RCC 7860 (cell line): ENCODE measurements at regions not wholly inside any gene's neighbourhood (a gene's known extent, or its start where the extent isn't known, plus 50 kb on each side); places are given as distances from the start of the nearest gene placed in this dataset.

Experiments
- DNase-seq: peaks from one replicate; pipeline ENCODE4 v3.0.0-alpha.2; 2015; ENCODE audit warnings: low spot score
- FAIRE-seq: peaks from 2 replicates; lab custom pipeline; 2012; peaks lifted over from hg19 to GRCh38; lab: Jason Lieb, UNC

DNA sequence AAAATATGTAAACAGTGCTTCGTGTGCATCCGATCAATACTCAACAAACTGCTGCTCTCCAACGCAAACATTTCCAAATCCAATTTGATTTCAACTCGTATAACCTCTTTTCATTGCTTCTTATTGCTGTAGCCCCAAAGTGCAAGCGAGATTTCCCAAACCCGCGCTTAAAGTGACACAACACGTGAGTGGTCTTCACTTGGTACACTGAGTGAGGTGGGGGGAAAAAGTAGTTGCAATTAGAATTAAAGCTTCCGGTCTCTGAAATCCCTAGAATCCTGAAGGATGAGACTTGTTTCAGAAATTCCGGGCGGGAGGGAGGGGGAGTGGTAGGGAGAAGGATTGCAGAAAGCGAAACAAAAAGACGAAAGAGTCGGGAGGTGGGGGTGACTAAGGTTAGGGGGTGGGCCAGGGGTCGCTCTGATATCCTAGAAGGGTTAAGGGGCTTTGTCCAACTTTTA is 387.5 kb downstream of the BCAT1 start:
- FAIRE-seq (no peak), DNase-seq (peak; percentile 9)

DNA sequence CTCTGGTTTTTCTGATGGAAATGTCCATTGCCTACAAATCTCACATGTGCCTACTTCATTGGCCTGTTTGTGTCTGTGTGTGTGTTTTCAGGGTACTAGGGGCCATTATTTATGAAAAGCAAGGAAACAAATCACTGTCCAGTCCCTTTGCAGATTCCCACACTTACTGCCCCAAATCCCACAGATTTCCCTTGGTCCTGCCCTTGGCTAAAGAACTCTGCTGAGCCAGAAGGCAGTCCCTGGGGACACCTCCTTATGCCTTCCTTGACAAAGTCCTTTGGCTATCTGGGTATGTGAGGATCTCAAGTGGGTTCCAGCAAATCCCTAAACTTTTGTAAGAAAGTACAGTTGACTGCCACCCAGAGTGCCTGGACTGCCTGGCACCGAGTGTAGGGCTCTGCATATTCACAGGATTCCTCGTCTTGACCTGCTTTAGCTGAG is 388.1 kb downstream of the BCAT1 start:
- no peak for FAIRE-seq
- DNase-seq = no peak

DNA sequence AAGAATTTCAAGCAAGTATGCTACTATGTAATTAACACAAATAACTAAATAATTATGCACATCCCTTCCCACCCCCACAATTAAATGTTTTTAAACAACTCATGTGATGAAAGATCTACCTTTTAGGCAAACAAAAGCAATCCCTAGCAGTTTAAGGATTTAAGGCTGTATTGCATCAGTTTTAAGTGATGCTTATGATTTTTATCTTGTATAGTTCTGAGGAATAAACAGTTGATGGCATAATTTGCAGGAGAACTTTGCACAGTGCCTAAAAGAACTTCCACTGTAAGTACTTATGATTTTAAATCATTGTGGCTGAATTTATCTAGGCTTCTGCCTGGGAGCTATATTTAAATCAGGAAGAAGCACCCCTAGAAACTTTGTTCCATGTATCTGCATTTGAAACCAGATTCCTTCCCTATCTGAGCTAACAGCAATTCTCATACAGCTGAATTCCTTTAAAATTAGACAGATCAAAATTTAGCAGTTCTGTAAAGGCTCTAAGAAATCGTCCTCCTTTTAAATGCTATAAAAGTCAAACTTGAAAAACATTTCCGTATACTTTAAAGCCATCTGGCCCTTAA is 388.6 kb downstream of the BCAT1 start:
- no peak for FAIRE-seq
- no peak for DNase-seq

DNA sequence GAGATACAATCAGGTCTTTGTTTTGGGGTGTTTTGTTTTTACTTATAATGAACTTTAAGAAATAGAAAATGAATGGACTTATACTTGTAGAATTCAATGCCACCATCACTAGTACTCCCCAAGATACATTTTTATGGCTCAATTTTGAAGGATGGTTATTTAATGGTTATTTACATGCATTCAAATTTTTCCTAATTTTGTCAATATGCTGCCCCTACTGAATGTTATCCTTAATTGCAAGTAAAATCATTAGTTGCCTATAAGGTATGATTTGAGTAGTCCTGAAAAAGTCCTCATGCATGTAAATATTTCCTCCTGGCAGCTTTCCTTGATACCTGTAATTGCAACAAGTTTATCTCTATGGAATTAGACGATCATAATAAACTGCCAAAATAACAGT is 391.2 kb downstream of the BCAT1 start:
- no peak for FAIRE-seq
- no peak for DNase-seq

DNA sequence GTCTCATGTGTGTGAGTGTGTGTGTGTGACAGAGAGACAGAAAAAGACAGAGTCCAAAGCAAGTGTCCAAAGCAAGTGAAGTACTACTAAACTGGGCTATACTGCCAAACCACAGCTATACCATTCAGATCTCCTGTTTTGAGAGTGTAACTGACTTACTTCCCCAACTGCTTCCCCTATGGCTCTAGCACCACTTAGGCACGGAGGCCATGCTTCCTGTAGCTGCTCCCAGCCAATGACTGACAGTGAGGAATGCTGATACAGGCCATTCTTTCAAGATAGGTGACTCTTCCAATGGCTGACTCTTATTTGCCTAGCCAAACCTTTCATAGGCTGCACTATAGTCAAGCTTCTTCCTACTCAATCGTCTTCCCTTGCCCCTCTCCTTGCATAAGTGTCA is 393.2 kb downstream of the BCAT1 start:
- DNase-seq = no peak
- FAIRE-seq = no peak

DNA sequence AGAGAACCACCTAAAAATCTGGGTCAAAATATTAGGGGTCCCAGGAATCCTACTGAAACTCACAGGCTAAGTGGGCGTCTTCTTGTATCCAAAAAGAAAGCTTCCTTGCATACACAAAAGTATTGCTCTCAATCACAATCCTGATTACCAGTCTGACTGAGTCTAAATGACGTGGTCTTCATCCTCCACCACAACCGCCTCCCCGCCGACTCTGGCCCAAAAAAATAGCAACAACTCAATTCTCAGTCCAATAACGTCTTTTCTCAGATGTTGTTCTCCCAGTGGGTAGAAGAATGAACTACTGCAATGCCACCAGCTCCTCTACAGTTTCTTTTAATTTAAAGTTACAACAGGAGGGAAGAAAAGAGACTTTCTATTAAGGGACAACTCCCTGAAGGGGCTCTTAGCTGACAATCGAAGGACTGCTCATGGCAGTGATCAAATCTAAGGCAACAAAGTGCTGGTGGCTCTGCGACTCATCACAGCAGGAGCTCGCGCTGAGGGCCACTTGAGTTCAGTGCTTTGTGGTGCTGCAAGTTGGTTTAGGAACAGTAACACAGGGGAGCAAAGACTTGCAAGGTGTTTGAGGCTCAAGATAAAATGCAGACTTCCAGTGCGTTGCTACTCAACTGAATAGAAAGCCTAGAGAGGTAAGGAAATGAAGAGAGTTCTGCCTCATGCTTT is 394.1 kb downstream of the BCAT1 start:
- FAIRE-seq (no peak), DNase-seq (no peak)

DNA sequence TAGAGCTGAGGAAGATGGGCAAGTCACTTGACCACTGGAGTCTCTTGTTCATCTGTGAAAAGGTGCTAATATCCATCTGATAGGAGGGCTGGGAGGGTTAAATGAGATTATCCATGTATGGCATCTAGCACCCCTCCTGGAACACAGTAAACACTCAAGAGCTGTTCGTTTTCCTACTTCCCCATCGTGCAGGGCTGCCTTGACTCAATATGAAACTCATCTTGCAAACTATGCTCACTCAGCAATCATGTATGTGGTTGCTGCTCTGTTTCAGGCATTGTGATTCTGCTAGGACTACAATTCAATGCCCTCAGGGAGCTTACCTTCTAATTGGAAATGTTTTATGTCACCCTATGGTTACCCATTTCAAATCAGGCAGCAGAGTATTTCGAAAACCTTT is 395.6 kb downstream of the BCAT1 start:
- DNase-seq (no peak), FAIRE-seq (no peak)

DNA sequence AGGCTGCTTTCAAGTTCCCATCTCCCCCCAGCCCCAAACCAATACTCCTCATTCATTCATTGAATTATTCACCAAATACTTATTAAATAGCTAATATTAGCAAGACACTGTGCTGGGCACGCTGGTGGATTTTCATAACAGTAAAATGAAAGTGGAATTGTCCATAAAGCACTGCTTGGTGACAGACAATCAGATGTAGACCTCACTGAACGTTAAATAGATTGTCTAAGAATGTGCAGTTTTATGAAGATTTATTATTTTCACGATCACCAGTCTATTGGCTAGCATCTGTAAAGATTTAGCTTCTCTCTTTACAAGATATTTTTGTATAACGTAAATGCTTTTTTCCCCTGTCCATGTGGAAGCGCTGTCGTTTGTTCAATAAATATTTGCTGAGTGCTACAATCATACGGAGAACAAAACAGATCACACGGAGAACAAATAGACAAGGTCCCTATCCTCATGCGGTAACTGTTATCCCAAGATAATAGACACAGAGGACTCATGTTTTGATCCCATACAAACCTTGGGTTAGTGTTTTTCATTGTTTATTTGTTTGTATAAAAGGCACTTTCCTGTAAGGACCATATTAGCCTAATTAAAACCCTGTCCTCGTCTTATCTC is 397.6 kb downstream of the BCAT1 start:
- DNase-seq (no peak), FAIRE-seq (no peak)

DNA sequence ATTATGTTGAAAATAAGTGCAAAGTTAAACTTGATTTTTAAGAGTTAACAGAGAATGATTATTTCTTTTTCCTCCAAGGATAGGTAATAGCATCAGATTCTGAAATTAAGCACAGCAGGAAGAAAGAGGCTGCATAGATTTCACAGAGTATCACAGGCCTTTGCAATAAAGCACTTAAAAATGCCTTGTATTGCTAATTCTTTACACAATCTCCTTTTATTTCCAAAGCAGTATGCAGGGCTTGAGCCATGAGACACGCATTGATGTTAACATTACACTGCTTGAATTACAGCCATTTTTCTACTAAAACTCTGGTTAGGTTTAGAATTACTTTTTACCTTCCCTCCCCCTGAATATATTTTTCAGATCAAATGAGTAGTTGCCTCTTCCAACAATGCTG is 398.3 kb downstream of the BCAT1 start:
- FAIRE-seq (no peak), DNase-seq (no peak)

DNA sequence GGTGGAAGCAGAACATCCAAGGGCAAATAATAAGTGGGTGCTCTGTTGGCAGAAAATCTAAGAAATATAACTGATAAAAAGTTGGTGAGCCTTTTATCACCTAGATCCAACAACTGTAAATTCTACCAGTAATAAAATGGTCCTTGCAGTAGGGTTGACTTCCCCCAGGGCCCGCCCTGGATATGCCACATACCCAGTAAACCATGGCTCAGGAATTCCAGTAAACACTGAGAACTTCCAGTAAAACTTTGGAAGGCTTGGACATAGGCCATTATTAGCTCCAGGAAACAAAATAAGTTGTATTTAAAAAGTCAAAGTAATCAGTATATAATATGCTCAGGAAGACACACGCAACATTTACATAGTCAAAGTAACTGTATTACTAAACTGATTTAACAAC is 402.2 kb downstream of the BCAT1 start:
- DNase-seq (no peak), FAIRE-seq (no peak)

DNA sequence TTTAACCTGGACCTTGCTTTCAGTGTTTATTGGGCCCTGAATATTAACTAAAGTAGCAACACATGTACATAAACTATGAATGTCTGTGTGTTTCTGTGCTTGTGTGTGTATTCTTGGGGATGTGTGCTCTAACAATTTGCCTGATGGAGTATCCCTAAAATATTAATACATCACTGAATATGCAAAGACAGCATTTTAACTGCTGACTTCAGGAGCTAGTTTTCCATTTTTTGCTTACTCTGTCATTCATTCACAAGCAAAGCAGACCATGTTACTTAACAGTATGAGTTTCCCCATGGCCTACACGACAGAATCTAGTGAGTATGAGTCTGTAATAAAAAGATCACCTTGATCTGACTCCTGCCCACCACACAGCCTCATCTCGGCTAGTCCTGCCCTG is 402.8 kb downstream of the BCAT1 start:
- FAIRE-seq (no peak), DNase-seq (no peak)

DNA sequence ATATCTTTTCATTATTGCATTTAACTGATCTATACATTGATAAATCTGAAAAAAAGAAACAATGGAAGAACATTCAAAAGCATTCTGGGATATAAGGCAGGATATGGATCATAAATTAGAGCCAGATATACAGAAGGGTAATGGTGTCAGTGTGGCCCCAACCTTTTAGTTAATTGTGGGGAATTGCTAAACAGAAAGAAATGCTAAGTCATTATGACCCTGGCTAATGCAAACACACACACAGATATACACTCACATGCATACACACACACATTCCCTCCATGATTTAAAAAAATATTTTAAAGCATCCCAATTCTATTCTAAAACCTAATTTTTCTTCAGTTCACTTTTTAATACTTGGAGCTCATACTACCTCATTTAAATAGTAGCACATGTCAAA is 404.5 kb downstream of the BCAT1 start:
- DNase-seq = no peak
- FAIRE-seq = no peak

DNA sequence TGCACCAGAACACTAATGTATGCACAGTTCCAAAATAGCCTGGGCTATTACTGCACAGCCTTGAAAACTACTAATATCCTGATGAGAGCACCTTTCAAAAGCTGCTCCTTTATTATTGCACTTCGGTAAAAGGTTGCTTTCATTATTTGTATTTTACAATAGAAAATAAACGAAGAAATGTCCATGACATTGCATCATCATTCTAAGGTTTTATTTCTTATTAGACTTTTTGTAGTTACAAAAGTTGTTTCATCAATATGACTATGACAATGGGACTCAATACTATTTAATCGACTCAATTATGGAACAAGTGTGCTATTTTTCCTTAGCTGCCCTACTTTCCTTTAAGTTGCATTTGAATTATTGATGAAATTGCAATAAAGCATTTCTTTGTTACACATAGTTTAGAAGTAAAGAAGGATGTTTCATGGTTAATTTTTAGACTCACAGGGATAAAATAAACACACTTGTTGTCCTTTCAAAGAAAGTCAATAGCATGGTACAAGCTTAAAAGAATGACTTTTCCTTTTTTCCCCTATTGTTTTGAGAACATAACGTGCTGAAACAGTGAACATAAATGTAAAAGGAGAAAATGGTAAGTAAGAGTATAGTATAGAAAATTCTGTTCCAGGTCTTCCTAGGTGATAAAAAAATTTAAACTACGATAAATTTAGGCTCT is 407.6 kb downstream of the BCAT1 start:
- DNase-seq (no peak), FAIRE-seq (no peak)

DNA sequence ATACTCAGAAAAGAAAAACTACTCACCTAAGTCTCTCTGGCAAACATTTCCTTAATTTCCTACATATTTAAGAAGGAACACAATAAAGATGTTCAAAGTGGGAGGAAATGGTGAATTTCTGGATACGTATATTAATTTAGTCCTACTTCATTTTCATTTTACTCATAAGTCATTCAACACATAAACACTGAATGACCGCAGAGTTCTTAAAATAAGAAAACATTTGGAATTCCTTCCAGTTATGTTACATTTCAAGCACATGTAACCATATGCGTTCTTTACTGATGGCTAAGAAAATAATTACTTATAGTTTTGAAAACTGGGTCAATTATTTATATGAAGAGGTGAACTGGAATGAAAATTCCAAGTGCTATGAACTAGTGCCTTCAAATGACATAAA is 409.3 kb downstream of the BCAT1 start:
- FAIRE-seq (no peak), DNase-seq (no peak)

DNA sequence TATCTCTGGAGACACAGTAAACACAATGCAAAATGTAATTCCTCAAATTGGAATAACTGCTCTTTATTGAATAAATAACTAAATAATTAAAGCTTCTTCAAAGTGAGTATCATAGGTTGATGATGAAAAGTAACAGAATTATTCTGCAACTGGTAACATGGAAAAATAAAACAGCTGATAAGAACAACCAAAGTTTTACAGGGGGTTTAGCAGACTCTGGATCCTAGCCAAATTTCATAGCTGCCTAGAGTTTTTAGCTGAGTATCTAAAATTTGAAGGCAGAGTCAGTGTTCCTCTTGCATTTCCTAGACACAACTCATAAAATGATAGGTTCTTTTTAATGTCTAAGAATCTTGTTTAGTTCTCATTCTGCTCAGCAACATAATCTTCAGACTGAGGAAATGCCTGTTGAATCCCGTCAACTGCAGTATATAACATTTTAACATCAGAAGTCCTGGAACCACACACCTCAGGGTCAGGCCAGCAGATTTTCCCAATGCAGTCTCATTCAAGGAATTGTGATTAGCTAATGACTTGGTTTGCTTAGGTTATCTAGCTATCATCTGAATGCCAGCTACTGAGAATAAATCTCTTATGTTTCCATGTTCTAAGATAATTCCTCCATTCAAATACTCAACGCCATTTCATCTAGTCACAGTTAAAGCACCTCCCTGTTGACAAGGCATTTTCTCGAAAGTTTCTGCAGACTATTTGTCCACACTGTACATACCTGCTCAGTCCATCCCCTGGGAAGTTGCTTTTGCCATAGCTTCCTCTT is 411.6 kb downstream of the BCAT1 start:
- FAIRE-seq = no peak

DNA sequence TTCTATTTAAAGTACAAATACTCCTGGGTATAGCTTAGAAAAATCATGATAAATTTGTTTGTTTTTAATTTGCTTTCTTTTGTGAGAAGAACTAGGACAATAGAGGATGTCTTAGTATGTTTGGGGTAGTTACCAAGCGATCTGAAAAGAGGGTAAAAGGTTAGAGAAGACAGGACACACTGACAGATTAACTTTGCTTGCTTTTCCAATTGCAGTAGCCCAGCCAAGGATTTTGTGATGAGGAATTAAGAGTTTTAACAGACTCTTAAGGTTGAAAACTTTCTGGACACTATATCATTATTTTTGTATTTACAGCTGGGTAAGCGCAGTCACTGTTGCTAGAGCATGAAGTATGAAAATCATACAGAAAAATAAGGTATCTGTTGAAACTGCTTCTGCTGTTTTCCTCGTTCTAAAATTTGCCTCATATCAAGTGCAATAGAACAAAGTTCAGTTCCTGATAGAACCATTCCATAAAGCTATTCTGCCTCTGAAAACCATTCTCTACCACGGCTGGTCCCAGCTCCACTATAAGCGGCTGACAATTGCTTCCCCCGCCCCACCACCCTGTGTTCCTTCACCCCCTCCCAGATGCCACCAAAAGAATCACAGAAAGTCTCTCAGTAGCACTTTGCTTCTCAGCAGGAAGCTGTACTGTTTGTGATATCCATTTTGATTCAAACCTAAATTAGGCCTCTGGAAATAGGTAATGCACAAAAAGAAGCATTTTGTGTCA is 413.4 kb downstream of the BCAT1 start:
- no peak for FAIRE-seq
- no peak for DNase-seq

More for the DNA sequence above, 411.6 kb downstream of the BCAT1 start:
- no peak for DNase-seq

DNA sequence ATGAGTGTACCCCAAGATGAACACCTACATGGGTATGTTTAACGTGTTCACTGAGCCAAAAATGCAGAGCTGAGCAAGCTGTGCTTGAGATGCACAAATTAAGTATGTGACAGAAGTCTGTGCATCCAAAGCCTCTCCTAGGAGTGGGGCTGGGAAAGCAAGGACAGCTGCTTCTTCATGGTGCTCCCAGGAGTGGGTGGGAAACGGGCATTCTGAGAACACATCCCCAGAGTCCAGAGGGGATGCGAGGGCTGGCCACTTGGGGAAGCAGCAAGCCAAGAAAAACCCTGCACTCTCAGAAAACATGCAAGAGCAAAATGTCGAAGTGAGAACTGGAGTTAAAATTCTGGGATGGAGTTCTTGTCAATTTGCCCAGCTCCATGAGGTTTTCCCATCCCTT is 414.3 kb downstream of the BCAT1 start:
- DNase-seq (no peak), FAIRE-seq (no peak)

DNA sequence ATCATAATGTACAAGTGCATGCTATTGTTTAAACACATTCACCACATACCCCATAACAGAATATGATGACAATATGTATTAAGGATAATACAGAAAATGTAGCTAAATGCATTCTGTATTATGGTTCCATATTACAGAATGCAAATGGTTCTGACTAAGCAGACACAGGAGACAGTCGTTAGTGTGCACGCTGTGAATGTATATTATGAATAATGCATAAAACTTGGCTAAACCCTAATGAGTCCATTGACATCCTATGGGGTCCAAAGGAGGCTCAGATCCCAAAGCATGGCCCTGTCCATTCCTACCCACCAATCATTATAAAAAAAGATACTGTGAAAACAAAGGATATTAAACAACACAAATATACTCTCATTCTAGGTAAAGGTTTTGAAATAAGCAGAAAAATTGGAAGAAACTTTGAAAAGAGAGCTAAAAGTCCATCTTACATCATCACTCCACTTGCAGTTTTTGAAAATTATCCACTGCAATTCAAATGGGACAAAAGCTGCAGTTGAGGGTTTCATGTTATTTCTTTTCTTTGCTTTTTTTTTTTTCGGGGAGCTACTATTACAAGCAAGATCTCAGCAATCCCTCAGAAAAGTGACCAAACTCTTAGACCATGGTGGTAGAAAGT is 415.1 kb downstream of the BCAT1 start:
- no peak for DNase-seq
- no peak for FAIRE-seq

DNA sequence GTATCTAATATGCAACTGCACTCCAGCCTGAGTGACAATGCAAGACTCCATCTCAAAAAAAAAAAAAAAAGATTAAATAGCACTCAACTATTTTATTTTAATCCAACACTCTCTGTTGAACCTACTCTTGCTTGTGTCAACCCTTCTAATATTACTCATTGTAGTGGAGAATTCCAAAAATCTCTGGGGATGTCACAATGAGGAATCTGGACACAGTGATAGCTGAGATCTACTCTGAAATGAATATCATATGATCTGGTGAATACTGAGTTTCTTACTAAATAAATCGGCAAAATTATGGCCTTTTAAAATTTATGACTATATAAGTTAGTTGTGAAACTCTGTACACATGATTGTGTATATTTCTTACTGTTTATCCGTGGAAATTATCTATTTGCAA is 418.2 kb downstream of the BCAT1 start:
- no peak for FAIRE-seq
- DNase-seq = no peak

DNA sequence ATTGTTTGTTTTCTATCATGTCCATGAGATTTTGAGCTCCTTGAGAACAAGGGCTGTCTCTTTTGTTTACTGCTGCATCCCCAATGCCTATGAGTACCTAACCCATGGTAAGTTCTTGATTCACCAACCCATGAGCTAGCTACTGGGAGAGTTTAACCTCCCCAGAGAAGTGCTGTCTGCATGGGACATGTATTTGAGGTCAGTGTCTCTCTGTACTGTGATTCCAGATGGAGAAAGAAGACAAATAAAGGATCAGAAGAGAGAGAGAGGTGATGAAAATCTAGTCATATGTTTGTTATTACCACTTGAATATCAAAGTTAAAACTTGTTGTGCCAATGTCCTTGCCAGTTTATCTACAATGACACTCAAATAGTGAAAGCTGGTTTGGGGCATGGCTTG is 421.8 kb downstream of the BCAT1 start:
- FAIRE-seq (no peak), DNase-seq (no peak)
